ENCODE measurements at regions not wholly inside any gene's neighbourhood (a gene's known extent, or its start where the extent isn't known, plus 50 kb on each side); places are given as distances from the start of the nearest gene placed in this dataset.

DNA sequence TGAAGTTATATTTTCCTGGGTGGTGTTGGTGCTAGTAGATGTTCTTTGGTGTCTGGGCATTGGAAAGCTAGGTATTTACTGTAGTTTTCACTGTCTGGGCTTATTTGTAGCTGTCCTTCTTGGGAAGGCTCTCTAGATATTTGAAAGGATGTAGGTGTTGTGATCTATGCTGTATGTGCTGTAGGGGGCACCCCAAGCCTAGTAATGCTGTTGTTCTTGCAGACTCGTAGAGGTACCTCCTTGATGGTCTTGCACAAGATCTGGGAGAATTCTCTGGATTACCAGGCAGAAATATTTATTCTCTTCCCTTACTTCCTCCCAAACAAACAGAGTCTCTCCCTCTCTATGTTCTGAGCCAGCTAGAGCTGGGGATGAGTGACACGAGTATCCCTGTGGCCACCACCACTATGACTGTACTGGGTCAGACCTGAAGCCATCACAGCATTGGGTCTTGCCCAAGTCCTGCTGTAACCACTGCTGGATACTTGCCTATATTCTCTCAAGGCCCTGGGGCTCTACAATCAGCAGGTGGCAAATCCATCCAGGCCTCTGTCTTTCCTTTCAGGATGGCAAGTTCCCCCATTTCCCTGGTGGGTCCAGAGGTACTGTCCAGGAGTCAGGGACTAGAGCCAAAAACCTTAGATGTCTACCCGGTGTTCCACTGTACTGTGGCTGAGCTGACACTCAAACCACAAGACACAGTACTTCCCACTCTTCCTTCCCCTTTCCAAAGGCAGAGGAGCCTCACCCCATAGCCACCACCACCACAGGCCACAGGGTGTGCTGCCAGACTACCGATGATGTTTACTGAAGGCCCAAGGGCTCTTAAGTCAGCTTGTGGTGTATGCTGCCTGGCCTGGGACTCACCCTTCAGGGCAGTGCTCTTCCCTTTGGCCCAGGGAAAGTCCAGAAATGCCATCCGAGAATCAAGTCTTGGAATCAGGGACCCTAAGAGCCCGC, 195.2 kb upstream of the DPPA4 start:
- DNase-seq: peak; percentile 37

GRCh38 chr3:109545746-109546145, 208.4 kb upstream of the DPPA4 start:
- DNase-seq: no peak

DNA sequence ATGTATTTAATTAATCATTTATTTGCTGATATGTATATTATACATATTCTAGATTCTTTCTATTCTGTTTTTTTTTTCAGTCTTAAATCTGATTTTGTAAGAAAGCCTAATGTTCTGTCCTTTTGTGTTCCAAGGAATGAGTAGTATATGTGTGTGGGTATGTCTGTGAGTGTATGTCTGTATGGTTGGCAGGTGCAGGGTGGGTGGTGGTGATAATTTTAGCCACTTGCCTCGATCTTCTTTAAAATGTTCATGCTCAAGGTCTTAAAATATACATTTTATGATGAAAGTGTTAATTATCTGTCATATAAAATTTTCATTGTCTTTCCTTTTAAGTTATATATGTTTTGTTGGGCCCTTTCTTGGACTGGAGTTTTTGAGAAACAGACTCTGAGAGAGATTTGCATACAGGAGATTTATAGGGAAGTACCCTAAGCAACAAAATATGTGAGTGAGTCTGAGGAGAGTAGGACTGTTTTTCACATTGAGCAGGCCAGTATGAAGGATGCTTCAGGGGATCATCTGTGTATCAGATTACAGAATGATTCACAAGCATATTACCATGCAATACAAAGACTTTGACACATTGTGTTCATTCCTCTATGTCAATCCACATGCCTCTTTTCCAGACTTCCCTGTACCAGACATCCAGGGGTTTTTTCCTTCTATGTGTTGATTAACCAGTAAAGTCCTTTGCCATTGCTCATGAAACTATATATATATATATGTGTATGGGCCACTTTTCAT, 211.0 kb upstream of the DPPA4 start:
- no peak for DNase-seq

DNA sequence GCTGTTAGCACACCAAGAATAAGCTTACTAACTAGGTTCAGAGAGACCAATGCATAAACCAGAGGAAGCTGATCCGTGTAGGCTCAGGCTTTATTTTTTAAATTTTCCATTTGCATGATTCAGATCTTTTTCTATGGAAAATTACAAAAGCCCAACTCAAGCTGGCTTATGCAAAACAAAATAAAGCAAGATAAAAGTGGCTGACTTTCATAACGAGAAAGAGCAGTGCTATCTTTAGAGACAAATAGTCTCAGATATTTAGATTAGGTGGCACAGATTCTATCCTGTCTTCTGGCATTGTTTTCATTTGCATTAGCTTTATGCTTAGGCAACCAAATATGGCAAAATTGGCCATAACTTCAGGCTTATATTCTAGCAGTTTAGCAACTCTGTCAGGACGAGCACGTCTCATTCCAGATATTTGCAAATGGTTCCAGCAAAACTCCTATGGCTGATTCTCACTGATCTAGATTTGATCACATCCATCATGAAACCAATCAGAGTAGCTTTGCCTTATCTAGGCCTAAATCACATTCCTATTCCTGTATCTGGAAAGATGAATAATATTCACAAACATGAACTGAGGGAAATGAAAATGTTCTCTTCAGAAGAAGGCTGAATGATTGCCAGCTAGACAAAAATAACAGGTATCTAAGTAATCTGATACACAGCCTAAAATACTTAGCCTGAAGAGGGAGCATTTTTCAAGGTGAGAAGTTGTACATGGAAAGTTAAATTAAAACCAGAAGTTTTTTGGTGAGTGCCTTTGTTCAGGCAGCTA, 216.4 kb upstream of the DPPA4 start:
- no peak for DNase-seq

DNA sequence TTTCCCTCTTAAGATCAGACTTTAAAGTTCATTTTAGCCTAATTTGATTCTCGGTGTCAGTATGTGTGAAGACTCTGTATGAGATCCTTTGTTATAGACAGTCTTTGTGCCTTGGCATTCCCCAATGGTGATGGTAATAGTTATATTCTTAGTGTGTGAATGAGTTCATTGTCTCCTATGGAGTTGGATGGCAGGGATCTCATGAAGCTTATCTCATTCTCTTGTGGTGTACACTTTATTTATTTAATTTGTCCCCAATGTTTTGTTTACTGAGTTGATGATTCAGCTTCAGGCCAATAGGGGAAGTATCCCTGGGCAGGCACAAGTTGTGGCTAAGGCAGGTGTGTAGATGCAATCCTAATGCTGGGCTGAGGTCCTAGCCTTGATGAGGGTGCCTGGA, 222.0 kb upstream of the DPPA4 start:
- DNase-seq: no peak

GRCh38 chr3:109563149-109563548, 225.8 kb upstream of the DPPA4 start:
- DNase-seq: no peak

GRCh38 chr3:109569135-109569846, 231.9 kb upstream of the DPPA4 start:
- no peak for DNase-seq

GRCh38 chr3:109570408-109570807, 233.1 kb upstream of the DPPA4 start:
- no peak for DNase-seq

DNA sequence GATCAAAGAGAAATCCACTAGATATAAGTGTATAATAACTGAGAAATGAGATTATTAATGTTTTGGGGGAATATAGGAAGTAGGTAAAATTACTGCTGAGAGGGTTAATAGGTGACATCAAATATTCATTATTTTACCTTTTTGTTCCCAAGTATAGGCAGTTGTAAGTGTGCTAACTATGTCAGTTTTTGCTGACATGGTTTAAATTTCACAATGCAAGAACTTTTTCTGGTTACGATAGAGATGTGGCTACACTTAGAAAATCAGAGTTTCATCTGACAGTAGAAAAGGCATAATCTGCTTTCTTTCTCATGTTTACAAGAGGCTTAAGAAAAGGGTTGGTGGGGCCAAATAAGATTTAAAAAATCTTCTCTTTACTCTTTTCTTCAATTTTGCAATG, 235.0 kb upstream of the DPPA4 start:
- no peak for DNase-seq

DNA sequence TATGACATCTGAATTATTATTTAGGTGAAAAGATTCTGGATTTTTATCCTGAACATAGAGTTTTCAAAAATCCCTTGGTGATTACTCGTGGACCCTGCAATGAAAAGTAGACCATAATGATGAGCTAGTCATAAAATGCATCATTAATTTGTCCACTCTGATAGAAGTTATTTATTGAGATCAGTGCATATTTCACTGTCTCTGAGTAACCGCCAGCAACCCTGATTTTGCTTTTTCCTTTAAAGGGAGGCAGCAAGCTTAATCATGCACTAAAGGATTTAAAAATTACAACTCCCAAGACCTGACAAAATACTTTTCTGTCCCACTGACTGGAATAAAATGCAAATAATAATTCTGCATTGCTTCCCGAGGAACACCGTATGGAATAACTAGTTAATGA, 259.6 kb upstream of the DPPA4 start:
- DNase-seq: no peak

DNA sequence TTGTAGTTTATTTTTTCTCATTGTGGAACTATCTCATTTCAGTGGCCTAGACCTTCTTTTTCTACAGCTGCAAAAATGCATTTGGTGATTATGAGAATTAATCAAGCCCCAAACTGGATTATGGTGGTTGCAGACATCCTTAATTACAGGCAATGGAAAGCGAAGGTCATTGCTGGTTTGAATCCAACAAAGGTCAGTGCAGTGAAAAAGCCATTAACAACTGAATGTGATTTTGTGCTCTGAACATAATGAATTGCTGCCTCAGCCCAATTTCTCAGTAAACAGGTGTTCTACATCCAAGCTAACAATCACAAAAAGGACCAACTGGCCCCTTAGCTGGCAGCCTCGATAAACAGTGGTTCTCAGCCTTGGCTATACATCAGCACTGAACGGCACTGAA, 260.1 kb upstream of the DPPA4 start:
- DNase-seq: no peak

DNA sequence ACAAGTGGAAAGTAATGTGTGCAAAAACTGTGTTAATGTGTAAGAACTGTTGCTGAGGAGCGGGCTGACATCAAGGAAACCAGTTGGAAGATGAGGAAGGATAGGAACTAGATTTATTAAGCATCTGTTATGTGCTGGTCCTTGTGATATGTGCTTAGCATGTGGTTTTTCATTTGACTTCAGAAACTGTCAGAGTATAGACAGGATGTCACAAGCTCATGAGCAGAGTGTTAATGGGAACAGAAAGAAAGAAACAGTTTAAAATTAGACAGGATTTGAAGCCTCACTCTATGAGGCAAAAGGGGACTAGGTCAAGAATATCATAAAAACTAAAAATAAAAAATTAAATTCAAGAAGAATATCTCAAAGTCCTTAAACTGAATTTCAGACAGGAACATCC, 270.6 kb upstream of the DPPA4 start:
- DNase-seq: no peak

- no peak for DNase-seq
These were observed 271.2 kb upstream of the DPPA4 start for GRCh38 chr3:109608574-109608973.

DNA sequence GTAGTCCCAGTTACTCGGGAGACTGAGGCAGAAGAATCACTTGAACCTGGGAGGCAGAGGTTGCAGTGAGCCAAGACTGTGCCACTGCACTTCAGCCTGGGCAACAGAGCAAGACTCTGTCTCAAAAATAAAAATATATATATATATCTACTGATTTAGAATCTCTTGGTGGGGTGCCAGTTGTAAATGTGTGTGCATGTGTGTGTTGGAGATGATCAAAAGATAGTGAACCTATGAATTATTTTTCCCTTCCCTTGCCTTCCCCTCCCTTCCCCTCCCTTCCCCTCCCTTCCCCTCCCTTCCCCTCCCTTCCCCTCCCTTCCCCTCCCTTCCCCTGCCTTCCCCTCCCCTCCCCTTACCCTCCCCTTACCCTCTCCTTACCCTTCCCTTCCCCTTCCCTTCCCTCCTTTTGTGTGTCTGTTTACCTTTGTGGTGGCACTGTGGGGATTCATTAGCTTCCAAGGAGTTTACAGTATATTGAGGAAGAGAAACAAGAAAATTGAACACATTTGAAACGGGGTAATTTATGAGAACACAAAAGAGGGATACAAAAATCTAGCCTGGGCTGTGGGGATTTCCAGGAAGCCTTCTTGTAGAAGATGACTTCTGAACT, 281.5 kb upstream of the DPPA4 start:
- DNase-seq: no peak

DNA sequence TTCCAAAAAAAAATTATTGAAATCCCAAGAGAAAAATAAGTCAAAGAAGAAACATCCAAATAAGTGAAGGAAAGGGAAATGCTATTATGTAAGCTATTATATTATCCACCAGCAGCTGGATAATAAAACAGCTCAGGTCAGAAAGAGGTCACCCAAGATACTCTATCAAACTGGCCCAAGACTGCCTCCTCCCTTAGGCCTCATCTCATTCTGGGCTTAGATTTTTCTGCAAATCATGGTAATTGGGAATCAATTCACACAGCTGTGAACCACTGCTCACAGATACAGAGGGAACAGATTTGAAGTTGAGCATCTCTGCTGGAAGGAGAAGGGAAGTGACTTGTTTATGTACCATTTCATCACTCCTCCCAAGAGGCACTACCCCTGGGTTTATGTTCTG, 294.6 kb upstream of the DPPA4 start:
- DNase-seq: no peak

DNA sequence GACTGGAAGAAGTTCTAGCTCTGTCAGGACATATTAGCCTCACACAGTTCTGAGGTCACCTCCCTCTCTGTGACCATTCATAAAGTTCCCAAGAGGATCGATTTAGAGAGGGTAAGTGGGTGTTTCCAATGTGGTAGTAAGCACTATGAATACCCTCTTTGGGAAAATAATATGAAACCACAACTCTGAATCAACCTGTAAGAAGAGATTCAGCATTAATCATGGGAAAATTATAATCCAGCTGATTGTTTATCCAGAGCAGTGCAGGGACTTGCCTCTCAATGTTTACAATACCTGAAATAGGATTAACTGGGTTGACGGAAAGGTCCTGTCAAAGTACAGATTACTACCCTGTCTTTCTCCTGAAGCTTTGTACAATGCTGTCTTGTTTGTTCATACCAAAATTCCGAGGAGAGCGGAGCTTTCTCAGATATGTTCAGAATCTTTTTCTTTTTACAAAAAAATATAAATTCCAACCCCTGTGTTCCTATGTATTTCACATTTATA, 302.9 kb upstream of the DPPA4 start:
- DNase-seq: no peak

- DNase-seq: no peak
These were observed 304.7 kb upstream of the DPPA4 start for GRCh38 chr3:109642025-109642424.

- DNase-seq: no peak
These were observed 306.2 kb upstream of the DPPA4 start for GRCh38 chr3:109643590-109643989.

GRCh38 chr3:109644332-109644731, 307.0 kb upstream of the DPPA4 start:
- DNase-seq: no peak

- DNase-seq: no peak
These were observed 307.4 kb upstream of the DPPA4 start for GRCh38 chr3:109644746-109645145.

- no peak for DNase-seq
These were observed 310.7 kb upstream of the DPPA4 start for GRCh38 chr3:109648027-109648426.

- DNase-seq: no peak
These were observed 318.9 kb upstream of the DPPA4 start for GRCh38 chr3:109656225-109656624.
